HFFc6 (cell line): ENCODE measurements at regions not wholly inside any gene's neighbourhood (a gene's known extent, or its start where the extent isn't known, plus 50 kb on each side); places are given as distances from the start of the nearest gene placed in this dataset.
"Not testable (repeated sequence)": the region's sequence is repeated elsewhere in the genome, so short reads cannot be mapped to it uniquely, and the experiment has no call there.

Experiments
- DNase-seq: peaks from one replicate; pipeline ENCODE4 v3.0.0-alpha.2; 2018
- H3K27ac Mint-ChIP-seq: 2 replicates; pipeline ENCODE4 v1.8.0; 2020; ENCODE audit warnings: mild to moderate bottlenecking, mixed read lengths
- H3K27me3 Mint-ChIP-seq: 2 replicates; pipeline ENCODE4 v1.8.0; 2021; ENCODE audit warnings: mild to moderate bottlenecking, moderate library complexity, mixed read lengths; ENCODE audit not compliant: insufficient read depth
- H3K36me3 Mint-ChIP-seq: 2 replicates; pipeline ENCODE4 v1.8.0; 2021; ENCODE audit warnings: low read depth, mixed read lengths
- H3K4me1 Mint-ChIP-seq: 2 replicates; pipeline ENCODE4 v1.8.0; 2020; ENCODE audit warnings: low read depth, mixed read lengths
- H3K4me3 Mint-ChIP-seq: 2 replicates; pipeline ENCODE4 v1.8.0; 2020; ENCODE audit warnings: mild to moderate bottlenecking, moderate library complexity, mixed read lengths
- H3K9me3 Mint-ChIP-seq: 2 replicates; pipeline ENCODE4 v1.8.0; 2020; ENCODE audit warnings: mild to moderate bottlenecking, mixed read lengths
- TF ChIP-seq, protein P1 (sequence below): fragments of 200-600 bp; sonication (generic); IDR thresholded peaks from 2 replicates; pipeline ENCODE4 v1.5.0; 2021; ENCODE audit warnings: antibody characterized with exemption, mild to moderate bottlenecking

DNA sequence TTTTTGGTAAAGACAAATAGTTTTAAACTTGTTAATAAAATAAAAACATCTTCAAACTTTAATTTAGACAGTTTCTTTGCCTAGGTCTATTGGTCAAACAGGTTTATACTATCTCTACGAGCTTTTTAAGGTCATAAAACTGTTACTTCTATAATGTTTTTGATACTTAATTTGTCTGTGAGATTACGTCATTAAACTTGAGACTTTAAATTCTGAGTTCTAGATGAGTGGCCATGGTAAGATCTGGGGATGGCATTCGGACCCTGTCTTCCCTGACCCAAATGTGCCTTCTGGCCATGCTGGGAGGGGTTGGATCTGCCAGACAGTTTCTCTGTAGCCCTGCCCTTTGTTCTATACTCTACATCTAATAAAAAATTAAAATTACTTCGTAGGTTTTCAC lies 497.8 kb downstream of the TMEM135 start:
- TF ChIP-seq, protein P1, sequence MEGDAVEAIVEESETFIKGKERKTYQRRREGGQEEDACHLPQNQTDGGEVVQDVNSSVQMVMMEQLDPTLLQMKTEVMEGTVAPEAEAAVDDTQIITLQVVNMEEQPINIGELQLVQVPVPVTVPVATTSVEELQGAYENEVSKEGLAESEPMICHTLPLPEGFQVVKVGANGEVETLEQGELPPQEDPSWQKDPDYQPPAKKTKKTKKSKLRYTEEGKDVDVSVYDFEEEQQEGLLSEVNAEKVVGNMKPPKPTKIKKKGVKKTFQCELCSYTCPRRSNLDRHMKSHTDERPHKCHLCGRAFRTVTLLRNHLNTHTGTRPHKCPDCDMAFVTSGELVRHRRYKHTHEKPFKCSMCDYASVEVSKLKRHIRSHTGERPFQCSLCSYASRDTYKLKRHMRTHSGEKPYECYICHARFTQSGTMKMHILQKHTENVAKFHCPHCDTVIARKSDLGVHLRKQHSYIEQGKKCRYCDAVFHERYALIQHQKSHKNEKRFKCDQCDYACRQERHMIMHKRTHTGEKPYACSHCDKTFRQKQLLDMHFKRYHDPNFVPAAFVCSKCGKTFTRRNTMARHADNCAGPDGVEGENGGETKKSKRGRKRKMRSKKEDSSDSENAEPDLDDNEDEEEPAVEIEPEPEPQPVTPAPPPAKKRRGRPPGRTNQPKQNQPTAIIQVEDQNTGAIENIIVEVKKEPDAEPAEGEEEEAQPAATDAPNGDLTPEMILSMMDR: no peak
- H3K4me3 Mint-ChIP-seq: no peak overlapping the region
- no peaks in the 10 kb centered on the region for H3K27me3 Mint-ChIP-seq

DNA sequence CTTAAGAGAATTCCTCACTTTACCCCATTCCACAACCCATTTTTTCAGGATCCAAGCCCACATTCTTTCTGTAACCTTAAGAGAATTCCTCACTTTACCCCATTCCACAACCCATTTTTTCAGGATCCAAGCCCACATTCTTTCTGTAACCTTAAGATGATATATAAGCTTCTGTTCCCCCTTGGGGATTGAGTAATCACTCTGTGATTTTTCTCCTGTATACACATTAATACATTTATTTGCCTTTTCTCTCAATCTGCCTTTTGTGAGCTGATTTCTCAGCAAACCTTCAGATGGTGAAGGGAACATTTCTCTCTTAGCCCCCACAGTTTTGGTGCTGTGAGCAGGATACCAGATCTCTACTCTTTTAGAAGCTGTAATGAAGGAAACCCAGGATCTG lies 494.1 kb downstream of the TMEM135 start:
- not testable (repeated sequence) for H3K27ac Mint-ChIP-seq, H3K27me3 Mint-ChIP-seq, H3K4me3 Mint-ChIP-seq, H3K9me3 Mint-ChIP-seq, H3K4me1 Mint-ChIP-seq, H3K36me3 Mint-ChIP-seq, DNase-seq

More for the DNA sequence above, 497.8 kb downstream of the TMEM135 start:
- H3K4me1 Mint-ChIP-seq: no peaks in the 10 kb centered on the region
- no peaks in the 10 kb centered on the region for H3K36me3 Mint-ChIP-seq
- H3K27ac Mint-ChIP-seq: no peak overlapping the region
- H3K9me3 Mint-ChIP-seq: no peaks in the 10 kb centered on the region
- DNase-seq: no peak

DNA sequence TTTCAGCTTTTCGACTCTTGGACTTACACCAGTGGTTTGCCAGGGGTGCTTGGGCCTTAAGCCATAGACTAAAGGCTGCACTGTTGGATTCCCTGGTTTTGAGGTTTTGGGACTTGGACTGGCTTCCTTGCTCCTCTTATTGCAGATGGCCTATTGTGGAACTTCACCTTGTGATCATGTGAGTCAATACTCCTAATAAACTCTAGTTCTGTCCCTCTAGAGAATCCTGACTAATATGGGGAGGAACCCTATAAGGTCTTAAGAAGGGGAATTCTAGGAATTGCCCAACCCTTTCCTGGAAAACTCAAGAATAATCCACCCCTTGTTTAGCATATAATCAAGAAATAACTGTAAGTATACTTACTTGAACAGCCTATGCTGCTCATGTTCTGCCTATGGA lies 491.8 kb downstream of the TMEM135 start:
- Mint-ChIP-seq H3K4me3 (no peak overlapping the region), H3K27ac (no peak overlapping the region), H3K9me3 (no peaks in the 10 kb centered on the region; the same call in 1 of the 2 replicates), H3K27me3 (no peaks in the 10 kb centered on the region), H3K36me3 (no peaks in the 10 kb centered on the region), H3K4me1 (no peaks in the 10 kb centered on the region)
- TF ChIP-seq, protein P1: no peak
- DNase-seq: no peak

DNA sequence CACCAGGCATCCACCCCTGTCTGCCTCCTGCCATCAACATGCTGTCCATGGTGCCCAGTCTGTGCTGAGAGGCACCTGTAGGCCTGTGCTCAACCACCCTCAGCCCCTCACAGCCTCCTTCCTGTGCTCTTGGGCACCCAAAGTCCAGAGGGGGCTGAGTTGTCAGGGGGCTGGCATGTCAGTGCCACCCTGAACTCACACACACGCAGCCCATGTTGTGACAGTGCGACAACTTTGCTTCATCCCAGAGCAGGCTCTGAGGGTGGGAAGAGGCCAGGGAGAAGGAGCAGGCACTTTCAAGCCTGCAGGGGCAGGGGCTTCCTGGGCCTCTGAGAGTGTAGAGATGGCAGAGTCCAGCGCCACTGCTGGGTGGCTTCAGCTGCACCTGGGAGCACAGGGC lies 491.0 kb downstream of the TMEM135 start:
- TF ChIP-seq, protein P1: no peak
- Mint-ChIP-seq H3K4me1 (no peaks in the 10 kb centered on the region), H3K9me3 (peaks cover 4% of the 10 kb centered on the region; the same call in 1 of the 2 replicates), H3K27ac (no peak overlapping the region), H3K36me3 (no peaks in the 10 kb centered on the region), H3K4me3 (no peak overlapping the region), H3K27me3 (no peaks in the 10 kb centered on the region)
- no peak for DNase-seq

DNA sequence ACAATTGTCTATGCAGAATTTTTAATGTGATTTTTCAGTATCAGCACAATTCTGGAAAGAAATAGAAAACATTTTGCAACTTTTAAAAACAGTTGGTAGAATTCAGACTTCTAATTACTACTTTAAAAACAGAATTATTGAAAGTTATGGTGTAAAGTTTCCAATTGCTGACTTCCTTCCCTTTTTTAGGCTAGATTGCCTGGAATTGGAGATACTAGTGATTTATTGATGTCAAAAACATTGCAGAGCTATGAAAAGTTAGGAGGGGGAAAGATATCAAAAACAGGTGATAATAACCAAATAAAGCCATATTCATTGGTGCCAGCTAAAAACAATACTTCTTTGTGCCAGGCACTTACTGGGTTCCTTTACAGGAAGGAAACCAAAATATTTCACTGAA lies 485.5 kb downstream of the TMEM135 start:
- H3K4me3 Mint-ChIP-seq: no peak overlapping the region
- H3K27me3 Mint-ChIP-seq: peaks cover 8% of the 10 kb centered on the region; the same call in 1 of the 2 replicates
- no peak for DNase-seq
- peaks cover 4% of the 10 kb centered on the region; the same call in 1 of the 2 replicates for H3K9me3 Mint-ChIP-seq
- H3K4me1 Mint-ChIP-seq: no peaks in the 10 kb centered on the region
- TF ChIP-seq, protein P1: no peak
- no peaks in the 10 kb centered on the region for H3K36me3 Mint-ChIP-seq
- no peak overlapping the region for H3K27ac Mint-ChIP-seq

DNA sequence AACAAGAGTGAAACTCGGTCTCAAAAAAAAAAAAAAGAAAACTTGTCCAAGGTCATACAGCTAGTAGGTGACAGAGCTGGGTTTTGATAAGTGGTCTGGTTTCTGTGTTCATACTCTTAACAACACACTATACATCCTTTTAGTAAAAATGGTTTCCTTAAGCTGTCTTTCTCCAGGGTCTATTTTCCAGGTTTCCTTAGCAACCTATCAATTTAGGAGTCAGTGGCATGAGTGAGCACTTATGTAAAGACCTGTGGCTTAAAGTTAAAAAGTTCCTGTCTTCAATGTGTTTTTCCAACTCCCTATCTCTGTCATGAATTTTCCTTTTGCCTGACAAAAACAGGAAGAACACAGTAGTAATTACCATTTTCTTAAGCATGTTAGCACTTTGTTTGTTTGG lies 480.5 kb downstream of the TMEM135 start:
- peaks cover 10% of the 10 kb centered on the region for H3K27me3 Mint-ChIP-seq
- TF ChIP-seq, protein P1: no peak
- no peak for DNase-seq
- no peaks in the 10 kb centered on the region for H3K9me3 Mint-ChIP-seq
- no peak overlapping the region for H3K27ac Mint-ChIP-seq
- H3K4me3 Mint-ChIP-seq: no peak overlapping the region
- H3K36me3 Mint-ChIP-seq: no peaks in the 10 kb centered on the region
- no peaks in the 10 kb centered on the region for H3K4me1 Mint-ChIP-seq
